ENCODE measurements at regions not wholly inside any gene's neighbourhood (a gene's known extent, or its start where the extent isn't known, plus 50 kb on each side); places are given as distances from the start of the nearest gene placed in this dataset.

- no peaks in the 10 kb centered on the region for H3K9me3 Mint-ChIP-seq (ENCODE audit: unreplicated experiment)
- no peaks in the 10 kb centered on the region for H3K36me3 Mint-ChIP-seq (ENCODE audit: low read depth, unreplicated experiment)
- H3K4me1 Mint-ChIP-seq (ENCODE audit: unreplicated experiment) = no peaks in the 10 kb centered on the region
- no peak for DNase-seq (ENCODE audit: low spot score)
- TF ChIP-seq CTCF (IDR thresholded peaks at IDR 0.05; ENCODE audit: unreplicated experiment) = no peak
- no peak overlapping the region for H3K4me3 Mint-ChIP-seq (ENCODE audit: unreplicated experiment)
- H3K27ac Mint-ChIP-seq (ENCODE audit: unreplicated experiment) = no peak overlapping the region
- peaks cover 4% of the 10 kb centered on the region for H3K27me3 Mint-ChIP-seq (ENCODE audit: unreplicated experiment)
Measured at GRCh38 chr6:115221198-115221597, 839.5 kb downstream of the FRK start.

GRCh38 chr6:115220551-115221159, 840.0 kb downstream of the FRK start:
- H3K27me3 Mint-ChIP-seq (ENCODE audit: unreplicated experiment) = peaks cover 4% of the 10 kb centered on the region
- H3K4me1 Mint-ChIP-seq (ENCODE audit: unreplicated experiment) = no peaks in the 10 kb centered on the region
- DNase-seq (ENCODE audit: low spot score) = no peak
- H3K4me3 Mint-ChIP-seq (ENCODE audit: unreplicated experiment) = no peak overlapping the region
- no peaks in the 10 kb centered on the region for H3K36me3 Mint-ChIP-seq (ENCODE audit: low read depth, unreplicated experiment)
- no peaks in the 10 kb centered on the region for H3K9me3 Mint-ChIP-seq (ENCODE audit: unreplicated experiment)
- TF ChIP-seq CTCF (IDR thresholded peaks at IDR 0.05; ENCODE audit: unreplicated experiment) = no peak
- no peak overlapping the region for H3K27ac Mint-ChIP-seq (ENCODE audit: unreplicated experiment)

DNA sequence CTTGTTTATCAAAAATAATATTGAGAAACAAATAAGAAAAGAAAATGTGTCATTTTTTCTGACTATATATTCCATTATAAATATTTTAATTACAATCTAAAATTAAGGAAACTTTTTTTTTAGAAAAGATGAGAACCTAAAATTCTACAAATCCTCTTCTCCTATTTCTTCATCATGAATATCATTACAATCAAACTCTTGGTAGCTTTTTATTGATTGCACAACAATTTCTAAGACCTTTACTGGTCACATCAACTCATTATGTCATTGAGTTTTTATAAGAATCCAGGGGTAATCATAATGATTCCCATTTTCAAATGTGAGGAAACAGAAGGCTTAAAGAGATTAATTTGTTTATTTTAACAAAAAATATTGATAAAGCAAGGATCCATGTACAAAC, 841.0 kb downstream of the FRK start:
- no peaks in the 10 kb centered on the region for H3K9me3 Mint-ChIP-seq (ENCODE audit: unreplicated experiment)
- H3K4me1 Mint-ChIP-seq (ENCODE audit: unreplicated experiment) = no peaks in the 10 kb centered on the region
- no peak overlapping the region for H3K4me3 Mint-ChIP-seq (ENCODE audit: unreplicated experiment)
- TF ChIP-seq CTCF (IDR thresholded peaks at IDR 0.05; ENCODE audit: unreplicated experiment) = no peak
- no peak for DNase-seq (ENCODE audit: low spot score)
- no peak overlapping the region for H3K27ac Mint-ChIP-seq (ENCODE audit: unreplicated experiment)
- peaks cover 2% of the 10 kb centered on the region for H3K27me3 Mint-ChIP-seq (ENCODE audit: unreplicated experiment)
- H3K36me3 Mint-ChIP-seq (ENCODE audit: low read depth, unreplicated experiment) = no peaks in the 10 kb centered on the region

DNA sequence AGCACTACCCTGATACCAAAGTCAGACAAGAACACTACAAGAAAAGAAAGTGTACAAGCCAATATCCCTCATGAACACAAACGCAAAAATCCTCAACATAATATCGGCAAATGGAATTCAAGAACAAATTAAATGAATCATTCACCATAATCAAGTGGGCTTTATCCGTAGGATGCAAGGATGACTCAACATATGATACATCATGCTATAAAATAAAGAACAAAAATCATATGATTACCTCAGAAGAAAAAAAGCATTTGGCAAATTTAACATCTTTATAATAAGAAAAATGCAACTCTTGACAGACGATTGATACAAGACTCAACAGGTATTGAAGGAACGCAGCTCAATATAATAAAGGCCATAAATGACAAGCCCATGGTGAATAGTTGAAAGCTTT, 843.9 kb downstream of the FRK start:
- Mint-ChIP-seq H3K27me3 (ENCODE audit: unreplicated experiment) (no peaks in the 10 kb centered on the region), H3K36me3 (ENCODE audit: low read depth, unreplicated experiment) (no peaks in the 10 kb centered on the region), H3K4me1 (ENCODE audit: unreplicated experiment) (no peaks in the 10 kb centered on the region), H3K27ac (ENCODE audit: unreplicated experiment) (no peak overlapping the region), H3K9me3 (ENCODE audit: unreplicated experiment) (no peaks in the 10 kb centered on the region), H3K4me3 (ENCODE audit: unreplicated experiment) (no peak overlapping the region)
- DNase-seq (ENCODE audit: low spot score) = no peak
- TF ChIP-seq CTCF (IDR thresholded peaks at IDR 0.05; ENCODE audit: unreplicated experiment) = no peak

GRCh38 chr6:115214283-115214682, 846.4 kb downstream of the FRK start:
- Mint-ChIP-seq H3K27me3 (ENCODE audit: unreplicated experiment) (no peaks in the 10 kb centered on the region), H3K36me3 (ENCODE audit: low read depth, unreplicated experiment) (no peaks in the 10 kb centered on the region)

More at GRCh38 chr6:115214283-115214682, 846.4 kb downstream of the FRK start:
- Mint-ChIP-seq H3K9me3 (ENCODE audit: unreplicated experiment) (no peaks in the 10 kb centered on the region), H3K4me3 (ENCODE audit: unreplicated experiment) (no peak overlapping the region), H3K27ac (ENCODE audit: unreplicated experiment) (no peak overlapping the region), H3K4me1 (ENCODE audit: unreplicated experiment) (no peaks in the 10 kb centered on the region)
- no peak for DNase-seq (ENCODE audit: low spot score)
- TF ChIP-seq CTCF (IDR thresholded peaks at IDR 0.05; ENCODE audit: unreplicated experiment) = no peak

Data from endothelial cell (in vitro differentiated cells).